ENCODE measurements at regions not wholly inside any gene's neighbourhood (a gene's known extent, or its start where the extent isn't known, plus 50 kb on each side); places are given as distances from the start of the nearest gene placed in this dataset.

DNA sequence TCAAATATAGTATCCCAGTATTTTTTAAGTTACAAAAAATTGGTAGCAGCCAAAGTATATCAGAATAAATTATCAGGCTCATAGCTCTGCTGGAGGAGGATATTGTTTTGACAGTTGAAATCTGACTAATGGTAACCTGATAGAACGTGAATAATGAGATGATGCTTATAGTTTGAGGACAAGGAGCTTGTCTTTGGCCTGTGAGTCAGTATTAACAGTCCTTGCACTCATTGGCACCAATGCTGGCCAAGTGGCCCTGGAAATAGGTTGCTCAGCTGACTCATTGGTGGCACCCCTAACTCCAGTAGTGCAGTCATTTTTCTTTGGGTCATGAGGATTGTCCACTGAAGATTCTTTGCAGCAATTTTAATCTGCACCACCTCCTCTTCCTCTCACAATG, 203.3 kb upstream of the JADE1 start:
- in situ Hi-C loops (cut with HindIII; ENCODE audit: low sequenced_read_pairs) = no loop called here

DNA sequence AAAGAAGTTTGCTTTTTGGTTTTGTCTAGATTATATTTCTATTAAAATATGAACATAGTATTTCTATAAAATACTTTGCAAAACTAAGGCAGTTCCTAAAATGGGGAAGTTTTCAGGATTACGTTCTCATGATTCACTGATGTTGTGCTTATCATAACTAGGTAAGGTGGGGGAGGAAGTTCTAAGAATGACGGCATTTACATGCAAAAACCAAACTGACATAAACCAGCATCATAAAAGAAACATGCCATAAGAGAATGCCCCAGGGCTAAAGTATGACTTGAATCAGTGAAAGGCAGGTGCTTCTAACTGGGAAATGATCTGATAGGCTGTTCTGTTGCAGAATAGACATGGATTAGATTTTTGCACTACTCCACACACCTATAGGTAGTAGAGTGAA, 204.7 kb upstream of the JADE1 start:
- in situ Hi-C loops (cut with HindIII; ENCODE audit: low sequenced_read_pairs) = no loop called here

DNA sequence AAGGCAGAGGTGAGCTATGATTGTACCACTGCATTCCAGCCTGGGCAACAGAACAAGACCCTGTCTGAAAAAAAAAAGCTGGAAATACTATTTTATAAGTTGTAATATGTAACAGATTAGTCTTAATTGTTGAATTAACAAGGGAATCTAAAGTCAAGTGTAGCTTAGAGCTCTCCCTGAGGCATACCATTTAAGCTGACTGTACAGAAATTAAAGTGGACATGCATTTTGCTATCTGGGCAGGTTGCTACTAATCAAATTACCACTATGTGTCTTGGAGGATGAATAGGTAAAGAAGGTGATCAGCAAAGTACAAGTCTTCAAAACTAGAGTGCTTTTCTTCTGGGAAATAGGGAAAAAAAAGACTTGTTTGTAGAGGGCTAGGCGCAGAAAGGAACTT, 205.3 kb upstream of the JADE1 start:
- in situ Hi-C loops (cut with HindIII; ENCODE audit: low sequenced_read_pairs) = no loop called here

DNA sequence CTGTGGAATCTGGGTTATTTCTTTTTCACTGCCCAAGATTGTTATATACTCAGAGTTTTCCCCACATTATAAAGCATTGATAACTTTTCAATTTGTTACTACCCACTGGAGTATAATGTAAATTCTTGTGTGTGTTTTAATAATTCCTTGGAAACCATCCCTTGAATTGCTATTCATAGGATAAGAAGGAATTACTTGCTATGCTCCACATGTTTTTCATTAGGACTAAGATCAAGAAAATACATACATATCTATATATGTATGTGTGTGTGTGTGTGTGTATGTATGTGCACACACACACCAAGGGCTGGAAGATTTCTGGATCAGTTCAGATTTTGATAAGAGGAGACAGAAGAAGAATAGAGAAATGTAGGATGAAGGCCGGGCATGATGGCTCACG, 206.4 kb upstream of the JADE1 start:
- in situ Hi-C loops (cut with HindIII; ENCODE audit: low sequenced_read_pairs) = no loop called here

DNA sequence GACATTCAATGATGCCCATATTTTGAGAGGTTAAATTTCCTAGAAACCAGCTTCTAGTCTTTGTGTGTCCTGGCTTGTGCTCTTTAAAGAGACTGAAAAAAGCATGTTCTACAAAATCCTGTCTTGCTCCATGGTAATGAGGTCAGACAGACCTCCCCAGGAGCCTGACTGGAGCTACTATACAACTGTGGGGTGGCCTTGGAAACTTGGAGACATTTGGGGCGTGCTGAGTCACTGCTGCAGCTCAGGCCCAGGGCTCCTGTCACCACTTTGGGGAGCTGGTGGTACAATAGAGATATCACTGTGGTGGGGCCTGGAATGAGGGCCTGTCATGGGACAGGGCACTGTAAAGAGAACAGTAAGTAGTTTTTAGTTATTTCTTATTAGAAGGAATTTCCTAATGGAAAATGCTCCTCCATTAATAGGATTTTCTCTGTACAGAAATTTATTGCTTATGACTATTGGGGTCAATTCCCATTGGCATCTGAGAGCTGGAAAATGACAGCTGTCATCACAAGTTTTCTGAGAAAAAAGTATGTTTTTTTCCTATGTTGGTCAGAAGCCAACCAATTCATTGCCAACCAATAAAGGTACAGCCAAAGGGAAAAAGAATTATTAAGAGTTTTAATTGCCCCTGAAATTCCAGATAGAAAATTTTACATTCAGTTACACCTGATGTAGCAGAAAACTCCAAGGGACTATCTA, 207.4 kb upstream of the JADE1 start:
- in situ Hi-C loops (cut with HindIII; ENCODE audit: low sequenced_read_pairs) = no loop called here

DNA sequence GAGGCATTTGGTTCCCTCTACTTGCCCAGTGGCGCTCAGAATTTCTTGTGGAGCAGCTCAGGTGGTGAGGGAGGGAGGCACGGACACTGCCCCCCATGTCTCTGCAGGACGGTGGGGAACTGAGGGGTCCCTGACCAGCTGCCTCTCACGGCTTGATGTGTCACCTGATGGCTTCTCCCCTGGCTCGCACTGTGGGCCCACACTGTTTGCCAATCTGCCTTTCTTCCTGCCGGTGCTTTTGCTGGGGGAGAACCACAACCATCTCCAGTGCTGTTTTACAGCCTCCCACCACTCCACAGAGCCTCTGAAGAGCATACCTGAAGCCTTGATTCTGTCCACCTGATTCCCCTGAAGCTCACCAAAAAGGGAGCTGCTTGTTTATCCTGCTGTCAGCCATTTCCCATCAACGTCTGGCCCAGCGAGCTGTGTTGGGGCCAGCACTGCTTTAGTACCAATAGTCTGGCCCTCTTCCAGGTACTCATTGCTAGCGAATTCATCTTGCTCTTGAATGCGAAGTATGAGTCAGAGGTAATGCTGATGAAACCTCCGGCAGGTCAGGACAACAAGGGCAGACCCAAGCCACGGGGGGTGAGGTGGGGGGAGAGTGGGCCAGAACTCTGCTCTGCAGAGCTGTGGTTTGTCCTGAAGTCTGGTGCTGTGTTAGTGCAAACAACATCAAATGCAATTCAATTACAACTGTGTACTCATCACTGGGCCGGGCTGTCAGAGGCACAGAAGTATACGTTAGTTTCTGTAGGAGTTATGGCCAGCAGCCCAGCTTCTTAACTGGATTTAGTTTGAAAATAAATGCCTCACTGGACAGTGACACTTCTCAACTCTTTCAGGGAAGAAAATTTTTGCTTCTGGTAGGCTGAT, 208.3 kb upstream of the JADE1 start:
- in situ Hi-C loops (cut with HindIII; ENCODE audit: low sequenced_read_pairs) = no loop called here

DNA sequence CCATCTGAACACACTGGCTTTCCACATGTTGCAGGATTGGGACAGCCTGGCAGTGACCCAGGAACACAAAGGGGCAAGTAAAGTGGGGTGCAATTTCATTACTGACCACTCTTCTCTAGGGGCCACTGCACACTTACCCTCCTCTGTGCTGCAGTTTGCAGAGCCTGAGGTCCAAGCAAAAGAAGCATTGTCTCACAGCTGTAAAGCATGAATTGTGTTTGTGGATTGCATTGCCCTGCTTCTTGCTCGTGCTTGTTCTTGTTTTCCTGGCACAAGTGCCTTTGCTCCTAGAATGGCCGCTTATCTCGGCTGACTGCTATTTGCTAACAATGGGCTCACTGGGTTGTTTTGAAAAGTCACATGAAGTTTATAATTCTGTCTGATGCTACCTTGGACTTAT, 209.1 kb upstream of the JADE1 start:
- in situ Hi-C loops (cut with HindIII; ENCODE audit: low sequenced_read_pairs) = no loop called here

DNA sequence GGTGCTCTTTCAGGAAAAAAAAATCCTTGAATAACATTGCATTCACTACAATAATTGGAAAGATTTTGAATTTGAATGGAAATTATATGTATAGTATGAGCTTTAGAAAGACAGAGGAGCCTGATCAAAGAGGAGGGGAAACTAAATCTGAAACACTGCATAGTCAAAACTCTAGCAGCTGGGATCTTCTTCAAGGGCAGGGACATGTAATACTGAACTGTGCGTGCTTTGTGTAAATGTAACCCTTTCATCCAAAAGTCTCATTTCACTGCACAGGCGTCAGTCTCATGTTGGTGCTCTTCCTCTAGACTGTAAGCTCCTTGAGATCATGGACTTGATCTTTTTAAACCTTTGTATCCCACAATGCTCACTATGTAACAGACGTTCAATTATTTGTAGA, 212.0 kb upstream of the JADE1 start:
- in situ Hi-C loops (cut with HindIII; ENCODE audit: low sequenced_read_pairs) = no loop called here

DNA sequence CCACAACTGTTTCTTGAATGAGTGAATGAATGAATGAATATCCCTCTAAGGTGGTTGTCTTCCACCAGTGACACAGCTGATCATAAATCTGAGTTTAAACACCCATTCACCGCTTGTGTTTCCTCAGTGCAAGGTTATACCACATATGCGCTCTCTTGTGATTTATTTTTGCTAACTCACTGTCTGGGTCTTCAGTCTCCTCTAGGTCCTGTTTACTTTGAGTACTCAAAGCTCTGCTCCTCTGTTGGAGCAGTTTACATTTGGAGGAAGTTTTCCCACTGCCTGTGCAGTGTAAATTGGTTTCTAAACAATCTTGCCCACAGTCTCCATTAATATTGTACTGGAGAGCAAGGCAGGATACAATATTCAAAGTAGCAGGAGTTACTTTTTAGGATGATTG, 212.6 kb upstream of the JADE1 start:
- in situ Hi-C loops (cut with HindIII; ENCODE audit: low sequenced_read_pairs) = no loop called here

DNA sequence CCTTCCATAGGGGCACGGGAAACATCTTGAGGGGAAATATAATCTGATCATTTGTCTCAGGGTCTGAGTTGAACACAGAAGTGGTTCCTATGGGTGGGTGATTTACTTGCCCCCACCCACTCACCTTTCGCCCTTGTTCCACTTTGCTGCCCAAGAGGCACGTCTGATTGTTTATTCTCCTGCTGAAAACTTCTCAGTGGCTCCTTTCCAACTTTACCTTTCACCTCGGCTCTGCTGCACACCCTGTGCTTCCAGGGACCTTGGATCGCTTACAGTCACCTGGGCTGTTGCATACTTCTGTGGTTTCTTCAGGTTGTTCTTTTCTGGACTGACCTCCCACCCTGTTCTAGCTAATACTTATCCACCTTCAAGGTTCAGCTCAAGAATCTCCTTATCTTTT, 213.4 kb upstream of the JADE1 start:
- in situ Hi-C loops (cut with HindIII; ENCODE audit: low sequenced_read_pairs) = no loop called here

DNA sequence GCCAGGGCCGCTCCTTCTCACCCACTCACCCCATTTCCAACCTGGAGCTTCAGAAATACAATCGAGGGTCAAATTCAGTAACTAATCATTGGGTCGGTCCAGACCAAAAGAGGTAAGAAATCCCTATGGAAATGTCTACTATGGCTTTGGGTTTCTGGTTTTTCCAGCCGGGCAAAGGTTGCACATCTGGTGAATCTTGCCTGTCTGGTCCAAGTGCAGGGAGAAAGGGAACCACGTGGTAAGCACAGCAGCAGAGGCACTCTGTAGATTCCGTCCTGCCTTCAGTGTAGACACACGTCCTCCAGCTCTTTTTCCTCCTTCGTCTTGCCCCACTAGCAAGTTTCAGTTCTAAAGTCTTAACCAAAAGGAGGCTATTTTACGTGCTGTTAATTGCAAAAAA, 218.0 kb upstream of the JADE1 start:
- in situ Hi-C loops (cut with HindIII; ENCODE audit: low sequenced_read_pairs) = no loop called here

DNA sequence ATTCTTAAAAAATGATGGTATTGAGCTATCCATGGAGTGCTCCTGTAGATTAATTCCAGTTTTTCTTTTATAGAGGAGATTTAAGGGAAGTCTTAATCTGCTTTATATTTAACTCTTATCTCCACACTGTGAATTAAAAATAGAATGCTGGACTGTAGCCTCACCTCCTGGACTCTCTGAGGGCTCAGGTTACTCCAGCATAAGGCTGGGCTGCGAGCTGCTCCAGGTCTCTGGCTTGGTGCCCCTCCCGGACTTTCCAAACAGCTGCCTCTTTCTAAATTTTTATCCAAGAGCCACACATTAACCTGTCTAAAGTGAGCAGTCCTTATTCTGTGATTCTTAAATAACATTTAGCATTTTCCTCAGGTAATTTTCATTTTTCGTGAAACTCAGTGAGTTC, 218.7 kb upstream of the JADE1 start:
- in situ Hi-C loops (cut with HindIII; ENCODE audit: low sequenced_read_pairs) = no loop called here

DNA sequence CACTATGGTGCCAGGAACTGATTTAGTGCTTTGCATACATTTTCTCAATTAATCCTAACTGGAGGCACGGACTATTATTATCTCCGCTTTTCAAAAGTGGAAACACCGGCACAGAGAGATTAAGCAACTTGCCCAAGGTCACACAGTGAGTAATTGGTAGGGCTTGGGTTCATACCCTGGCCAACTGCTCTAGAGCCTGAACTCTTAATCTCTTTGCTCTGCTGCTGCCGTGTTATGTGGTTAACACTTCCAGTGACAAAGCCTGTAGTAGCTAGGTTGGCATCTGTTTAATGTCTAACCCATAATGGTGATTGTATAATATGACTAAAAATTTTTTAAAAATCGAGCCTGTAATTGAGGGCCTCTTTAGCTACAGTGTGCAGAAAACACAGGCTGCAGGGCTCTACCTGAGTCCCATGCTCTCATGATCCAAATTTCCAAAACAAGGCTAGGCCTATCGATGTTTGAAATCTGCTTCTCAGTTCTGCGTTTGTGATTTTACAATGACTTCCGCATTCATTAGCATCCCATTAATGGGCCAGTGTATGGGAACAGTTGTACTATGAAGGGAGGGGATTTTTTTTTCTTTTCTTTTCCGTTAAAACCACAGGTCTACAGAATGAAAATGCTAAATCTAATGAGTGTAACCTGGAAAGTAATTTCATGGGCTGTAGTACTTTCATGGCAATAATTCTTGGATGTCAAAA, 219.3 kb upstream of the JADE1 start:
- in situ Hi-C loops (cut with HindIII; ENCODE audit: low sequenced_read_pairs) = no loop called here

DNA sequence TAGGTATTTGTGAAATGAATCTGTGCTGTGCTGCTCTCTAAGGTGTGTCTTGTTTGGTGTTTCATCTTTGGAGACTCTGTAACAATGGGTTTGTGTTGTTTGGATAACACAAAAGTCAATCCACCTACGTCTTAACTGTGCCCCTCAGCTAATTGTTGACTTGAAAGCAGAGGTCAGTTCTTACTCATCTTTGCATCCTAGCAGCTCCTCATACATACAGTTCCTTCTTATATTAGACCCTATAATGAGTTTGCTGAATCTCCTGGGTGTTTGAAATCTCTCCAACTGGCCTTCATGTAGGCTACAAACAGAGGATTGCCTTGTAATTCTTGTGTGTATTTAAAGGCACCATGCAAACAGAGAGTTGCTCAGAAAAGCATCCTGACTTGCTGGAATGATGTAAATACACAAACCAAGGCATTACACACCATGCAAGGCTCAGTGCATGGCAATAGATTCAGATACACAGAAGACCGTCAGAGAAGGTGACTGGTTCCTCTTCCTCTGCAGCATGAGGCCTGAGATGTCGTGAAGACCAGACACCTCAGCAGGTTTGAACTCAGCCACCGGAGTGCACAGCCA, 220.0 kb upstream of the JADE1 start:
- in situ Hi-C loops (cut with HindIII; ENCODE audit: low sequenced_read_pairs) = no loop called here

DNA sequence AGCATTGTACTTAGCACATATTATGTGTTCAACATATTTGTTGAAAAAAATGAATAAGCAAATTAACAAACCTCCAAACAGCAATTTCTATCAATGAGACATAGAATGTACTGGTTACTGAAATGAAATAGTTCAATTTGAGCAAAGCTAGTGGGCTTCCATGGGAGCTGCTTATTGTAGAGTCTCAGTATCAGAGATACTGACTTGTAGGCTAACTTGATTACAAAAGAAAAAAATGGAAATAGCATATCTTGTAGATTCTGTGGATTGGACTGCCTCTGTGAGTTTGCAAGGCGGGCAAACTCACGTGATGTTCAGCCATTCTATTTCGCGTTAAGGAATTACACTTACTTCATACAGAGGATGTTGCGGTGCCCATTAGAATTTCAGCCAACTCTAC, 222.1 kb upstream of the JADE1 start:
- in situ Hi-C loops (cut with HindIII; ENCODE audit: low sequenced_read_pairs) = no loop called here

DNA sequence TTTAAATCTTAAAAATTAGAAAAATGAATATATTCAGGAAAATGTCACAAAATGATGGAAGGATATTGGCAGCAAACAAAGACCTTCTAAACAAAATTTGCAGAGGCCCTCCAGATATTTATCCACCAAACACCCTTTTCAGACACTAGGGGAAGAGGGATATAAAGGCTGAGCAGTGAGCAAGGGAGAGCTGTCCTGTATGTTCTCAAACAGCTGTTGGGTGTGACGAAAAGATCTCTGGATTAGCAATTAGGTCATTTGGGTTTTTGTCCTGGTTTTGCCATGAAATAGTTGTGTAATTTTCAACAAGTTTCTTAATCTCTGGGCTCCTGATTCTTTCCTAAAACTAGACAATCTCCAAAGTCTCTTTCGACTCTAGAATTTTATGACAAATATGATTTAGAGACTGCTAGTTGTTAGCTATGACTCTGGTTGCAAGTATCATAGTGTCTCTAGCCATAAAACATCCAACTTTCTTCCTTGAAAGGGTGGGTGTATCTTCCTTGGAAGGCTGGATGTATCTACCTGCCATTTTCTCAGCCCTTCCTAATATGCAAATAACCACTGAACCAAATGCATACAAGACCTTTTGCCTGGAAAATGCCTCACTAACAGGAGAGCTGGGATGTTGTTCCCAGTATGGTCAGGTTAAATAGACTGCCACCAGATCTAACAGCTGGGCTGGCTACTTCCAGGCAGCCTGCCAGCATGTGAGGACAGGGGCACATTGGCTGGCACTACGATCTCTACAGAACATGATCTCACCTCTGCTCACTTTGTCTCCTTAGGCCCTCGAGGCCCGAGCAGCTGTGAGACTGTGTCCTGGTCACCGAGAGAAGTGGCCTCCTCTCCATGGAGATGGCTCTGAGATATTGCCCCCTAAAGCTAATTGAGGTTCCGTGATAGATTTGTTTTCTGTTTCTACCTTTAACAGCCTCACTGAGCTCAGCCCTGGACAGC, 225.5 kb upstream of the JADE1 start:
- in situ Hi-C loops (cut with HindIII; ENCODE audit: low sequenced_read_pairs) = no loop called here

DNA sequence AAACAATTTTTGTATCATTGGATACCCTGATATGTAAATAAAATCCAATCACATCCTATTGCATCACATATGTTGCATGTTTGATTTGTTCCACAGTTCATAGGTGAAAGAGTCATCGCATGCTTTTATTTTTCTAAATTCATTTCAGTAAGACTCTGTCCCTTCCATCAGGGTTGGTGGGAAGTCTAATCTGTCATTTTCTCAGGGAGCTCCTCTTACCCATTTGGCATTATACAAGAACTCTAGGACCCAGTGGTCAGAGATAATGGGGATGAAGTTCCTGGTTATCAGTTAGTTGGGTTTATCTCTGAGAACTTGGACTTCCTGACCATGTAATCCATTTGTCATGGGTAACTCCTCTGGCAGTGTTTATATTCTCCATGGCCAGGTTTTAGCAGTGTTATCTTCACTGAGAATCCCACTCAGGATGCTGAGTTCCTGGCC, 227.1 kb upstream of the JADE1 start:
- in situ Hi-C loops (cut with HindIII; ENCODE audit: low sequenced_read_pairs) = no loop called here

DNA sequence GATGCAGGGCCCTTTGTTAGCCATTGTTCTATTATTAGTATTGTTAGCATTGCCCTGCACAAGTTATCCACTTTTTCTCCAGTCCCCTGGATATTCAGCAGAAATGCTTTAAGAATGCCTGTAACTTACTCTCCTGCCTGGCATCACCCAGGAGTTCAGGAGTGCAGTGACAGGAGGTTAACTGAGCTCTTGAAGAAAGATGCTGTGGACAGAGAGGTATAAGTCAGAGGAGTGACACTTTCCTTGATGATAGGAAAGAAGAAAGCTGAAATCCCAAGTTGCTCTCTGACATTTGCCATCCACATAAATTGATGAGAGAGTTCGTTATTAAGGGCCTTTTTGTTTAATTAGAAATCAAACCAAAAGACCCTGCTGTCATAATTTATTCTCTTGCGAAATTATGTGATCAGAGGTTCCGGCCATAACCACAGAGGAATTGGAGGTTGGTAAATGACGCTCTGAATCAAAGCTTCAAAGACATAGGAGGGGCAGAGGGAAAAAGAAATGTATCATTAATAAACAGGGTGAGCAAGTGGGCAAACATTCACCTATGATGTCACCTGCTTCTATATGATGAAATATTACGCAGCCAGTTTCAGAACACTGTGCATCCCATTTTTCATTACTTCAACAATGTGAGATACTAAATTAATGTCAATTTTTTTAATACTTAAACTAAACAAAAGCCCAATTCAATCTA, 230.2 kb upstream of the JADE1 start:
- in situ Hi-C loops (cut with HindIII; ENCODE audit: low sequenced_read_pairs) = no loop called here

DNA sequence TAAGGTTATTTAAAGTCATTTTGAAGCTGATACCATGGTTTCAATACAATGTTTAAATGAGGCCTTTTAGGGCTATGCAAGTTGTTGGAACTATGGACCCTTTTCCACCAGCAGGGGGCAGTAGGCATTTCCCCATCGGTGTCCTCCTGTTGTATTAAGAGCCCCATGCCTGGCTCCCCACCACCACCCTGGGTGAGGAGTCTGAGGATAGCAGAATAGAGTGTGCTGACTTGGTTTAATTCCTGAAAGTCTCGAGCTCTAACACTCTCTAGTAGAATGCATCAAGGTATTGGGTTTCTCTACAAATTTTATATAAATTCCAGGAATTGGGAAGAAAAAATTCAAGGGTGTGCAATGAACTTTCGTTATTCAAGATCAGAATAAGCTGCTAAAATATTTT, 234.8 kb upstream of the JADE1 start:
- in situ Hi-C loops (cut with HindIII; ENCODE audit: low sequenced_read_pairs) = no loop called here
